ENCODE measurements at regions not wholly inside any gene's neighbourhood (a gene's known extent, or its start where the extent isn't known, plus 50 kb on each side); places are given as distances from the start of the nearest gene placed in this dataset.

GRCh38 chr10:61548364-61548763, 95.2 kb upstream of the TMEM26 start:
- no peak overlapping the region for H3K27ac ChIP-seq
- TF ChIP-seq, protein P1, sequence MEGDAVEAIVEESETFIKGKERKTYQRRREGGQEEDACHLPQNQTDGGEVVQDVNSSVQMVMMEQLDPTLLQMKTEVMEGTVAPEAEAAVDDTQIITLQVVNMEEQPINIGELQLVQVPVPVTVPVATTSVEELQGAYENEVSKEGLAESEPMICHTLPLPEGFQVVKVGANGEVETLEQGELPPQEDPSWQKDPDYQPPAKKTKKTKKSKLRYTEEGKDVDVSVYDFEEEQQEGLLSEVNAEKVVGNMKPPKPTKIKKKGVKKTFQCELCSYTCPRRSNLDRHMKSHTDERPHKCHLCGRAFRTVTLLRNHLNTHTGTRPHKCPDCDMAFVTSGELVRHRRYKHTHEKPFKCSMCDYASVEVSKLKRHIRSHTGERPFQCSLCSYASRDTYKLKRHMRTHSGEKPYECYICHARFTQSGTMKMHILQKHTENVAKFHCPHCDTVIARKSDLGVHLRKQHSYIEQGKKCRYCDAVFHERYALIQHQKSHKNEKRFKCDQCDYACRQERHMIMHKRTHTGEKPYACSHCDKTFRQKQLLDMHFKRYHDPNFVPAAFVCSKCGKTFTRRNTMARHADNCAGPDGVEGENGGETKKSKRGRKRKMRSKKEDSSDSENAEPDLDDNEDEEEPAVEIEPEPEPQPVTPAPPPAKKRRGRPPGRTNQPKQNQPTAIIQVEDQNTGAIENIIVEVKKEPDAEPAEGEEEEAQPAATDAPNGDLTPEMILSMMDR (IDR thresholded peaks at IDR 0.05), result no peak
- no peak for TF ChIP-seq ZFX (IDR thresholded peaks at IDR 0.05; ENCODE audit: borderline replicate concordance)

DNA sequence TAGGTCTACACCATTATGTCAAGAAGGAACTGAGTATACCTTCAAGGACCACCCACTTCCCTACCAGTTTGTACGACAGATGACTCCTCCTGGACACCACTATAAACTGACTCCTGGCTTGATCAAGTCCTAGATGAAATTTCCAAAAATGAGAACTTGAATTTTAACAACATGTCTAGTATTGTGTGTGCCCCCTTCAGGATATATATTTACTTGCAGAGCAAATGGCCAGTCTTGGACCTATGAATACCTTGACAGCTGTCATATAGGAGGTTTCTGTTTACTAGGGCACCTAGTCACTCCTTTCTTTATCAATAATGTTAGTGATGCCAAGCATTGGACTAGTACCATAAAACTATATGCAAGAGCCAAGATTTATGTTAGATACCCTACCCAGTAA, 94.1 kb upstream of the TMEM26 start:
- no peak for TF ChIP-seq ZFX (IDR thresholded peaks at IDR 0.05; ENCODE audit: borderline replicate concordance)
- TF ChIP-seq, protein P1 (IDR thresholded peaks at IDR 0.05), result no peak
- H3K27ac ChIP-seq, result no peak overlapping the region

DNA sequence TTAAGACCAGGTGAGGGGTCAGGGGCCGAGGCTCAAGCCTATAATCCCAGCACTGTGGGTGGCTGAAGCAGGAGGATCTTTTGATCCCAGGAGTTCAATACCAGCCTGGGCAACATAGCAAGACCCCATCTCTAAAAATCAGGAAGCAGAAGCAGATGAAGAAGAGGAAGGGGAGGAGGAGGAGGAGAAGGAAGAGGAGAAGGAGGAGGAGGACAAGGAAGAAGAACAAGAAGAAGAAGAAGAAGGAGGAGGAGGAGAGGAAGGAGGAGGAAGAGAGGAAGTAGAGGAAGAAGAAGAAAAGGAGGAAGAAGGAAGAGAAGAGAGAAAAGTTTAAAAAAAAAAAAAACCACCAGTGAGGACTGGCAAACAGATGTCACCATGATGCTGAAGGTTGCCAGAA, 92.0 kb upstream of the TMEM26 start:
- TF ChIP-seq, protein P1 (IDR thresholded peaks at IDR 0.05), result no peak
- no peak for TF ChIP-seq ZFX (IDR thresholded peaks at IDR 0.05; ENCODE audit: borderline replicate concordance)
- no peak overlapping the region for H3K27ac ChIP-seq

DNA sequence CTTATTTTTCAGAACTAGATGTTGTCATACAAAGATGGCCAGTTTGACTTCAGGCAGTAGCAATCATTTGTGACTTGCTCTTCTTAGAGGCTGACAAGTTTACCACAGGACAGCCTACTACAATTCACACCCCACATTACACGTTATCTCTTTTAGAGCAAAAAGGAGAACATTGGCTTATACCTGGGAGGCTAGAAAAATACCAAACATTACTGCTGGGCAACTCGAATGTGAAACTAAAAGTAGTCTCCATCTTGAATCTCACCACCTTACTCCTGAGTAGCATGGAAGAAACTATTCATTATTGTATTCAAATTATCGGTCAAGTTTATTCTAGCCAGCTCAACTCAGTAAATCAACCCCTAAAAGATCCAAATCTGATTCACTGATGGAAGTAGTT, 90.7 kb upstream of the TMEM26 start:
- TF ChIP-seq, protein P1 (IDR thresholded peaks at IDR 0.05), result no peak
- no peak for TF ChIP-seq ZFX (IDR thresholded peaks at IDR 0.05; ENCODE audit: borderline replicate concordance)
- no peak overlapping the region for H3K27ac ChIP-seq

DNA sequence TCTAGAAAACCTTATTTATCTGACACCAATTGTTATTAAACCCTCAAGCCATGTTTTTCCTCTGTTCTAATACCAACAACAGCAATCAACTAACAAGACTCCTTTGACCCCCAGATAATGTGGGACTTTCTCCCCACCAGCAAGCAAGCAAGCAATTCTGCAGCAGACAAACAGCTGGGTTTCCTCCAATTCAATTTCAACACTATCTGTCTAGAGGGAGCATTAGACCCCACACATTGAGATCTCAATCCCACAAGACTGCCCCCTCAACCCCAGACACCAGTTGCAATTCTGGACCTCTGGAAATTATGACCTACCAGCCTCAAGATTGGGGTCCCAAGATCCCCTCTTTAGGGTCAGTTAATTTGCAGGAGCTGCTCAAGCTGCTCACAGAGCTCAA, 89.4 kb upstream of the TMEM26 start:
- TF ChIP-seq, protein P1 (IDR thresholded peaks at IDR 0.05), result no peak
- no peak for TF ChIP-seq ZFX (IDR thresholded peaks at IDR 0.05; ENCODE audit: borderline replicate concordance)
- no peak overlapping the region for H3K27ac ChIP-seq

DNA sequence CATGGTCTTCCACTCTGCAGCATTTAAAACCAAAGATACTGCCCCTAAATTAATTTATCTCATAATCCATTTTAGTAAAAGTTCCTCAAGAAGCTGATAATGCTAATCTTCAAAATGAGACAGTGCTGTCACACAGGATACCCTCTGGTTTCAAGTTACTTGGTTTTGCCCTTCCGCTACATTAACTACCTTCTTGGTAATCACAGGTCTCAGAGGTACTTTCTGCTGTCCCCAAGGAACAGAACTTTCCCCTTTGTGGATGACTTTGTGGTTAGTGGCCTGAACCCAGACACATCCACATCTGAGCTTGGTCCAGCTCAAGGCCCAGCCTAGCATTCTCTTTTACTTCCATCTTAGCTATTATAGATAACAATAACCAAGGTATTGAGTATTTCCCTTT, 88.8 kb upstream of the TMEM26 start:
- no peak for TF ChIP-seq ZFX (IDR thresholded peaks at IDR 0.05; ENCODE audit: borderline replicate concordance)
- TF ChIP-seq, protein P1 (IDR thresholded peaks at IDR 0.05), result no peak
- H3K27ac ChIP-seq, result no peak overlapping the region

- H3K27ac ChIP-seq, result no peak overlapping the region
- no peak for TF ChIP-seq ZFX (IDR thresholded peaks at IDR 0.05; ENCODE audit: borderline replicate concordance)
- TF ChIP-seq, protein P1 (IDR thresholded peaks at IDR 0.05), result no peak
Observed at GRCh38 chr10:61539876-61540275, 86.7 kb upstream of the TMEM26 start.
